Eye (tissue), 1 donor: ENCODE measurements at regions not wholly inside any gene's neighbourhood (a gene's known extent, or its start where the extent isn't known, plus 50 kb on each side); places are given as distances from the start of the nearest gene placed in this dataset.

ENCODE experiments used
- DNase-seq: peaks from one replicate; pipeline ENCODE4 v3.0.0-alpha.2; 2015

- no peak for DNase-seq
Observed at GRCh38 chr13:91178099-91178498, 169.4 kb upstream of the MIR17HG start.

GRCh38 chr13:91181892-91182291 is 165.6 kb upstream of the MIR17HG start:
- DNase-seq, result no peak

GRCh38 chr13:91184244-91184926 is 163.1 kb upstream of the MIR17HG start:
- no peak for DNase-seq

- DNase-seq, result peak; percentile 67
Observed at GRCh38 chr13:91185294-91185863, 162.1 kb upstream of the MIR17HG start.

GRCh38 chr13:91187522-91187921 is 160.0 kb upstream of the MIR17HG start:
- no peak for DNase-seq

- DNase-seq, result no peak
Observed at GRCh38 chr13:91189506-91189905, 158.0 kb upstream of the MIR17HG start.

- no peak for DNase-seq
Observed at GRCh38 chr13:91193358-91193757, 154.1 kb upstream of the MIR17HG start.

GRCh38 chr13:91195789-91196188 is 151.7 kb upstream of the MIR17HG start:
- no peak for DNase-seq

GRCh38 chr13:91196958-91197357 is 150.5 kb upstream of the MIR17HG start:
- no peak for DNase-seq

- DNase-seq, result no peak
Observed at GRCh38 chr13:91199866-91200265, 147.6 kb upstream of the MIR17HG start.

GRCh38 chr13:91200486-91200885 is 147.0 kb upstream of the MIR17HG start:
- DNase-seq, result no peak

- DNase-seq, result peak; percentile 76
Observed at GRCh38 chr13:91203430-91203829, 144.1 kb upstream of the MIR17HG start.

GRCh38 chr13:91207261-91207660 is 140.2 kb upstream of the MIR17HG start:
- DNase-seq, result no peak

- no peak for DNase-seq
Observed at GRCh38 chr13:91211510-91211909, 136.0 kb upstream of the MIR17HG start.

- DNase-seq, result no peak
Observed at GRCh38 chr13:91212231-91212630, 135.3 kb upstream of the MIR17HG start.

GRCh38 chr13:91214031-91214430 is 133.5 kb upstream of the MIR17HG start:
- no peak for DNase-seq

GRCh38 chr13:91216928-91217700 is 130.4 kb upstream of the MIR17HG start:
- peak; percentile 45 for DNase-seq

GRCh38 chr13:91219201-91219600 is 128.3 kb upstream of the MIR17HG start:
- no peak for DNase-seq

- DNase-seq, result no peak
Observed at GRCh38 chr13:91220872-91221271, 126.6 kb upstream of the MIR17HG start.

GRCh38 chr13:91228108-91228507 is 119.4 kb upstream of the MIR17HG start:
- DNase-seq, result no peak

- no peak for DNase-seq
Observed at GRCh38 chr13:91228940-91229339, 118.5 kb upstream of the MIR17HG start.

- DNase-seq, result no peak
Observed at GRCh38 chr13:91232716-91233115, 114.8 kb upstream of the MIR17HG start.

GRCh38 chr13:91233291-91233690 is 114.2 kb upstream of the MIR17HG start:
- no peak for DNase-seq

GRCh38 chr13:91236182-91236581 is 111.3 kb upstream of the MIR17HG start:
- DNase-seq, result no peak
